Brain microvascular endothelial cell (primary cell): ENCODE measurements at regions not wholly inside any gene's neighbourhood (a gene's known extent, or its start where the extent isn't known, plus 50 kb on each side); places are given as distances from the start of the nearest gene placed in this dataset.

Source experiments
- DNase-seq: peaks from one replicate; pipeline ENCODE4 v3.0.0-alpha.2; 2020
- H3K27ac ChIP-seq: fragments of 250-450 bp; sonication (Bioruptor Pico); 2 replicates; pipeline ENCODE4 v1.5.1; 2020; ENCODE audit warnings: mild to moderate bottlenecking, moderate library complexity
- H3K27me3 ChIP-seq: fragments of 250-450 bp; sonication (Bioruptor Pico); replicated peaks from 2 replicates; pipeline ENCODE4 v1.5.1; 2020; ENCODE audit warnings: mild to moderate bottlenecking
- H3K36me3 ChIP-seq: fragments of 250-450 bp; sonication (Bioruptor Pico); replicated peaks from 2 replicates; pipeline ENCODE4 v1.5.1; 2020; ENCODE audit warnings: mild to moderate bottlenecking
- H3K4me3 ChIP-seq: 2 replicates; pipeline ENCODE4 v1.5.1; 2011; ENCODE audit warnings: low read depth, mild to moderate bottlenecking, control low read depth, low read length, moderate library complexity
- CTCF ChIP-seq: IDR thresholded peaks from 2 replicates; pipeline ENCODE4 v1.5.1; 2011; ENCODE audit warnings: low read depth, mild to moderate bottlenecking, moderate library complexity, low read length, control low read depth, inconsistent platforms; ENCODE audit errors: missing control alignments
- in situ Hi-C: cut with HindIII; loops from 2 replicates; pipeline ENCODE4 v1.10.0; 2017; ENCODE audit warnings: low sequenced_read_pairs, low pct_ligation_motif_present

- no peak overlapping the region for H3K27ac ChIP-seq
- in situ Hi-C loops, result no loop called here
- H3K36me3 ChIP-seq, result no peaks in the 10 kb centered on the region
- no peak overlapping the region for H3K4me3 ChIP-seq
- H3K27me3 ChIP-seq, result no peaks in the 10 kb centered on the region
- no peak for TF ChIP-seq CTCF
- DNase-seq, result no peak
These were observed 156.6 kb downstream of the TMEM38B start for GRCh38 chr9:105850852-105851500.

GRCh38 chr9:105854026-105854782 lies 159.9 kb downstream of the TMEM38B start:
- H3K27me3 ChIP-seq, result no peaks in the 10 kb centered on the region
- DNase-seq, result no peak
- no peak for TF ChIP-seq CTCF
- no peaks in the 10 kb centered on the region for H3K36me3 ChIP-seq
- H3K27ac ChIP-seq, result no peak overlapping the region
- in situ Hi-C loops, result no loop called here
- no peak overlapping the region for H3K4me3 ChIP-seq

GRCh38 chr9:105854783-105855724 lies 160.7 kb downstream of the TMEM38B start:
- H3K27me3 ChIP-seq, result no peaks in the 10 kb centered on the region
- no peaks in the 10 kb centered on the region for H3K36me3 ChIP-seq
- DNase-seq, result no peak
- no peak overlapping the region for H3K4me3 ChIP-seq
- H3K27ac ChIP-seq, result no peak overlapping the region
- no peak for TF ChIP-seq CTCF
- in situ Hi-C loops, result no loop called here

- no peaks in the 10 kb centered on the region for H3K36me3 ChIP-seq
- TF ChIP-seq CTCF, result no peak
- H3K27ac ChIP-seq, result no peak overlapping the region
- in situ Hi-C loops, result no loop called here
- H3K27me3 ChIP-seq, result no peaks in the 10 kb centered on the region
- H3K4me3 ChIP-seq, result no peak overlapping the region
- DNase-seq, result no peak
These were observed 161.6 kb downstream of the TMEM38B start for GRCh38 chr9:105855987-105856386.

- Histone ChIP-seq H3K27me3 (no peaks in the 10 kb centered on the region), H3K36me3 (no peaks in the 10 kb centered on the region), H3K27ac (no peak overlapping the region), H3K4me3 (no peak overlapping the region)
- no peak for TF ChIP-seq CTCF
- DNase-seq, result no peak
- in situ Hi-C loops, result no loop called here
These were observed 163.8 kb downstream of the TMEM38B start for GRCh38 chr9:105858006-105858690.
